IMR-90 (cell line): ENCODE measurements at regions not wholly inside any gene's neighbourhood (a gene's known extent, or its start where the extent isn't known, plus 50 kb on each side); places are given as distances from the start of the nearest gene placed in this dataset.

Source experiments
- ATAC-seq: fragments of 200-7000 bp; cut with Tn5 transposase; 2 replicates; pipeline ENCODE4 v1.9.1; 2020; ENCODE audit warnings: low read depth, mild to moderate bottlenecking, moderate library complexity
- BruUV-seq: library from RNA; stranded (reverse); fragments of 400-500 nt; replicated peaks from 2 replicates; lab custom pipeline; 2021; lab: Mats Ljungman, UMichigan
- CTCF ChIA-PET: fragments of 300-600 bp; formaldehyde crosslinking; extraction: SDS; loops from one replicate; lab custom pipeline; 2021; ENCODE audit warnings: antibody characterized with exemption; lab: Yijun Ruan, JAX
- POLR2A ChIA-PET: fragments of 300-600 bp; sonication (Branson Sonifier 250); formaldehyde crosslinking; loops from one replicate; lab custom pipeline; 2022; ENCODE audit warnings: antibody characterized with exemption; ENCODE audit not compliant: unreplicated experiment; lab: Charles Lee
- DNase-seq: peaks from one replicate; pipeline ENCODE4 v3.0.0; 2013
- H2AFZ ChIP-seq: replicated peaks from 2 replicates; pipeline ENCODE3; 2013; ENCODE audit warnings: low read length, mild to moderate bottlenecking; ENCODE audit not compliant: poor library complexity
- H2AK5ac ChIP-seq: 2 replicates; pipeline ENCODE4 v1.6.1; 2013; ENCODE audit warnings: low read depth, low read length, inconsistent platforms
- H2AK9ac ChIP-seq: replicated peaks from 2 replicates; pipeline ENCODE3; 2013; ENCODE audit warnings: mild to moderate bottlenecking, low read depth, low read length, moderate library complexity; ENCODE audit not compliant: poor library complexity
- H2BK120ac ChIP-seq: 2 replicates; pipeline ENCODE4 v1.6.1; 2013; ENCODE audit warnings: low read depth, low read length, inconsistent platforms
- H2BK15ac ChIP-seq: 3 replicates; pipeline ENCODE4 v1.6.1; 2013; ENCODE audit warnings: low read depth, low read length, inconsistent platforms
- H2BK20ac ChIP-seq: 2 replicates; pipeline ENCODE4 v1.6.1; 2013; ENCODE audit warnings: low read depth, mild to moderate bottlenecking, inconsistent platforms, low read length, moderate library complexity
- H2BK5ac ChIP-seq: 2 replicates; pipeline ENCODE4 v1.6.1; 2013; ENCODE audit warnings: mild to moderate bottlenecking, low read depth, low read length, inconsistent platforms; ENCODE audit not compliant: poor library complexity, severe bottlenecking
- H3K14ac ChIP-seq: replicated peaks from 2 replicates; pipeline ENCODE4 v1.6.1; 2013; ENCODE audit warnings: low read depth, low read length, inconsistent platforms
- H3K18ac ChIP-seq: 2 replicates; pipeline ENCODE4 v1.6.1; 2013; ENCODE audit warnings: low read depth, low read length, control low read depth
- H3K23ac ChIP-seq: 2 replicates; pipeline ENCODE4 v1.6.1; 2013; ENCODE audit warnings: low read depth, low read length, inconsistent platforms
- H3K27ac ChIP-seq: 2 replicates; pipeline ENCODE4 v1.5.1; 2013; ENCODE audit warnings: mild to moderate bottlenecking, control low read depth, low read length; ENCODE audit not compliant: insufficient read depth
- H3K27me3 ChIP-seq: 2 replicates; pipeline ENCODE4 v1.6.1; 2013; ENCODE audit warnings: low read length; ENCODE audit not compliant: control insufficient read depth, insufficient read depth
- H3K36me3 ChIP-seq: 2 replicates; pipeline ENCODE4 v1.6.1; 2013; ENCODE audit warnings: low read length, mixed read lengths; ENCODE audit not compliant: control insufficient read depth, insufficient read depth
- H3K4ac ChIP-seq: 2 replicates; pipeline ENCODE4 v1.6.1; 2013; ENCODE audit warnings: low read depth, low read length, inconsistent platforms
- H3K4me1 ChIP-seq: 2 replicates; pipeline ENCODE4 v1.6.1; 2013; ENCODE audit warnings: low read length, mixed read lengths; ENCODE audit not compliant: control insufficient read depth, insufficient read depth
- H3K4me2 ChIP-seq: 2 replicates; pipeline ENCODE4 v1.6.1; 2013; ENCODE audit warnings: low read depth, mild to moderate bottlenecking, control low read depth, low read length, moderate library complexity
- H3K4me3 ChIP-seq: 2 replicates; pipeline ENCODE4 v1.5.1; 2013; ENCODE audit warnings: low read depth, mild to moderate bottlenecking, control low read depth, low read length, moderate library complexity; ENCODE audit not compliant: insufficient read depth
- H3K56ac ChIP-seq: 2 replicates; pipeline ENCODE4 v1.6.1; 2013; ENCODE audit warnings: low read length, inconsistent platforms; ENCODE audit not compliant: insufficient read depth; ENCODE audit errors: extremely low read depth
- H3K79me1 ChIP-seq, 2 experiments: 2 replicates each; pipeline ENCODE4 v1.6.1; 2013; ENCODE audit warnings: low read length in 2 of 2, inconsistent platforms in 1 of 2, low read depth in 1 of 2
- H3K9ac ChIP-seq: 2 replicates; pipeline ENCODE4 v1.6.1; 2013; ENCODE audit warnings: low read depth, low read length, control low read depth
- H3K9me1 ChIP-seq: 2 replicates; pipeline ENCODE4 v1.6.1; 2013; ENCODE audit warnings: low read length, inconsistent platforms; ENCODE audit not compliant: insufficient read depth
- H3K9me3 ChIP-seq: 2 replicates; pipeline ENCODE4 v1.6.1; 2013; ENCODE audit warnings: low read length; ENCODE audit not compliant: control insufficient read depth, insufficient read depth
- H4K20me1 ChIP-seq: 2 replicates; pipeline ENCODE4 v1.6.1; 2013; ENCODE audit warnings: low read length, inconsistent platforms; ENCODE audit not compliant: insufficient read depth
- H4K5ac ChIP-seq: 2 replicates; pipeline ENCODE4 v1.6.1; 2013; ENCODE audit warnings: mild to moderate bottlenecking, low read depth, low read length, control low read depth
- H4K8ac ChIP-seq, 2 experiments: 2 replicates each; pipeline ENCODE4 v1.6.1; 2013; ENCODE audit warnings: low read depth in 2 of 2, low read length in 2 of 2, control low read depth in 1 of 2, inconsistent platforms in 1 of 2
- H4K91ac ChIP-seq: 2 replicates; pipeline ENCODE4 v1.6.1; 2013; ENCODE audit warnings: low read depth, low read length, inconsistent platforms; ENCODE audit not compliant: insufficient read depth
- BHLHE40 ChIP-seq: fragments of 150-350 bp; IDR thresholded peaks from 2 replicates; pipeline ENCODE4 v1.6.1; 2016; ENCODE audit warnings: mild to moderate bottlenecking, low read depth, low read length
- CEBPB ChIP-seq: IDR thresholded peaks from 2 replicates; pipeline ENCODE4 v1.6.1; 2012; ENCODE audit warnings: low read depth, low read length, improper control_type of control experiment
- CHD1 ChIP-seq: IDR thresholded peaks from 2 replicates; pipeline ENCODE4 v1.6.1; 2012; ENCODE audit warnings: low read depth, low read length, improper control_type of control experiment
- FOS ChIP-seq: fragments of 150-350 bp; IDR thresholded peaks from 2 replicates; pipeline ENCODE4 v1.6.1; 2016; ENCODE audit warnings: low read depth, low read length
- MAFK ChIP-seq: IDR thresholded peaks from 2 replicates; pipeline ENCODE4 v1.6.1; 2012; ENCODE audit warnings: low read depth, low read length, improper control_type of control experiment
- MAZ ChIP-seq: IDR thresholded peaks from 2 replicates; pipeline ENCODE4 v1.6.1; 2012; ENCODE audit warnings: low read depth, mild to moderate bottlenecking, low read length, improper control_type of control experiment, moderate library complexity, borderline replicate concordance
- MXI1 ChIP-seq: IDR thresholded peaks from 2 replicates; pipeline ENCODE4 v1.6.1; 2012; ENCODE audit warnings: low read depth, mild to moderate bottlenecking, low read length, moderate library complexity, borderline replicate concordance
- NFE2L2 ChIP-seq: fragments of 150-350 bp; IDR thresholded peaks from 2 replicates; pipeline ENCODE4 v1.6.1; 2016; ENCODE audit warnings: low read depth, mild to moderate bottlenecking, low read length
- POLR2A ChIP-seq: IDR thresholded peaks from 2 replicates; pipeline ENCODE4 v1.6.1; 2012; ENCODE audit warnings: mild to moderate bottlenecking, low read depth, low read length
- RAD21 ChIP-seq: IDR thresholded peaks from 2 replicates; pipeline ENCODE4 v1.6.1; 2012; ENCODE audit warnings: low read length, improper control_type of control experiment
- RCOR1 ChIP-seq: IDR thresholded peaks from 2 replicates; pipeline ENCODE4 v1.6.1; 2012; ENCODE audit warnings: mild to moderate bottlenecking, low read length, improper control_type of control experiment; ENCODE audit not compliant: insufficient replicate concordance
- RFX5 ChIP-seq: IDR thresholded peaks from 2 replicates; pipeline ENCODE4 v1.8.0; 2012; ENCODE audit warnings: low read depth, mild to moderate bottlenecking, low read length, moderate library complexity
- SMC3 ChIP-seq: fragments of 150-350 bp; IDR thresholded peaks from 2 replicates; pipeline ENCODE4 v1.6.1; 2016; ENCODE audit warnings: low read depth, mild to moderate bottlenecking, antibody characterized with exemption, low read length, moderate library complexity
- WGBS, 2 experiments: methylation state at CpG; one replicate each; pipeline versions ENCODE4 v1.1.5 to v1.1.7; 2013; ENCODE audit warnings: missing lambda C conversion rate in 2 of 2; ENCODE audit not compliant: insufficient read length in 1 of 2; ENCODE audit errors: extremely low coverage in 2 of 2; 5-methylcytosine and 5-hydroxymethylcytosine counted together
- dilution Hi-C: fragments of 300-500 bp; cut with HindIII; formaldehyde crosslinking; loops from one replicate; pipeline ENCODE4 v1.14.3; 2018; ENCODE audit warnings: low sequenced_read_pairs; ENCODE audit not compliant: unreplicated experiment
- in situ Hi-C: fragments of 300-500 bp; cut with MboI; formaldehyde crosslinking; loops from 3 replicates; pipeline ENCODE4 v1.14.3; 2019; ENCODE audit warnings: low sequenced_read_pairs, inconsistent platforms, mixed read lengths
- intact Hi-C: fragments of 100-400 bp; cut with micrococcal nuclease; formaldehyde crosslinking; loops from 2 replicates; pipeline ENCODE4 v1.10.0; 2022
- TF ChIP-seq, protein P1 (sequence below): fragments of 150-350 bp; IDR thresholded peaks from 2 replicates; pipeline ENCODE4 v1.6.1; 2017; ENCODE audit warnings: mild to moderate bottlenecking, antibody characterized with exemption, low read length, low read depth
- TF ChIP-seq, protein P2 (sequence below): conservative IDR thresholded peaks from 2 replicates; pipeline ENCODE4 v1.5.1; 2012; ENCODE audit warnings: mild to moderate bottlenecking, low read depth, low read length, improper control_type of control experiment
- TF ChIP-seq, protein P3 (sequence below): fragments of 150-350 bp; IDR thresholded peaks from 2 replicates; pipeline ENCODE4 v1.6.1; 2016; ENCODE audit warnings: low read depth, mild to moderate bottlenecking, low read length, moderate library complexity, borderline replicate concordance

DNA sequence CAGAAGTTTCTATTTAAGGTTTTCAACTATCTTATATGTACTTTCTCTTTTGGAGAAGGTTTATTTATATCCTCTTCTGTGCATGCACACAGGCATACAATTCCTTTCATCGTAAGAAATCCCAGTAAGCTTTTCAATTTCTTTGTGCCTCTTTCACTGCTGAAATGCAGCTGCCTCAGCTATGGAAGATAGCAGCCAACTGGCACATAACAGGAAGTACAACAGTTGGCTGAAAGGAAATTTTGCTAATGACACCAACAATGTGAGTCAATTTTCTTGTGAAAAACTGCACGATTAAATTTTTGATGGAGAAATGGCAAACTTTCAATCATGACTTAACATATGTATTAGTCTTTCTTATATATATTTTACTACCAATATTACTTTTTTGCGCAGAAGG is 74.5 kb upstream of the PAQR3 start:
- Histone ChIP-seq H3K27me3 (no peaks in the 10 kb centered on the region), H2BK5ac (no peak overlapping the region), H3K4me2 (no peak overlapping the region), H3K18ac (no peak overlapping the region), H3K4ac (no peak overlapping the region), H3K4me3 (no peak overlapping the region), H3K14ac (no peak overlapping the region), H3K23ac (no peak overlapping the region), H4K5ac (no peak overlapping the region), H4K8ac (no peak overlapping the region), H4K20me1 (no peaks in the 10 kb centered on the region), H2AK9ac (no peak overlapping the region), H2BK20ac (no peak overlapping the region), H3K9me3 (no peaks in the 10 kb centered on the region), H3K36me3 (no peaks in the 10 kb centered on the region), H3K4me1 (no peaks in the 10 kb centered on the region), H3K9me1 (no peaks in the 10 kb centered on the region), H4K91ac (no peak overlapping the region), H2AFZ (no peak overlapping the region), H2AK5ac (no peak overlapping the region), H3K79me1 (no peaks in the 10 kb centered on the region), H2BK15ac (no peak overlapping the region), H3K27ac (no peak overlapping the region), H2BK120ac (no peak overlapping the region), H3K9ac (no peak overlapping the region), H3K56ac (no peak overlapping the region)
- CTCF ChIA-PET, result no interaction called here
- no CpG with 5 or more reads among the region's 3 CpGs for WGBS, 2 experiments
- DNase-seq, result no peak
- no TSS peak for BruUV-seq
- dilution Hi-C loops, result no loop called here
- intact Hi-C loops, result no loop called here
- POLR2A ChIA-PET, result no interaction called here
- in situ Hi-C loops, result no loop called here
- TF ChIP-seq POLR2A (no peak), RAD21 (no peak), MXI1 (no peak), CEBPB (no peak), NFE2L2 (no peak), BHLHE40 (no peak), MAFK (no peak), SMC3 (no peak), RFX5 (no peak), CHD1 (no peak), RCOR1 (no peak), MAZ (no peak), FOS (no peak)
- TF ChIP-seq, protein P1, sequence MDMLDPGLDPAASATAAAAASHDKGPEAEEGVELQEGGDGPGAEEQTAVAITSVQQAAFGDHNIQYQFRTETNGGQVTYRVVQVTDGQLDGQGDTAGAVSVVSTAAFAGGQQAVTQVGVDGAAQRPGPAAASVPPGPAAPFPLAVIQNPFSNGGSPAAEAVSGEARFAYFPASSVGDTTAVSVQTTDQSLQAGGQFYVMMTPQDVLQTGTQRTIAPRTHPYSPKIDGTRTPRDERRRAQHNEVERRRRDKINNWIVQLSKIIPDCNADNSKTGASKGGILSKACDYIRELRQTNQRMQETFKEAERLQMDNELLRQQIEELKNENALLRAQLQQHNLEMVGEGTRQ, result no peak
- TF ChIP-seq, protein P2, sequence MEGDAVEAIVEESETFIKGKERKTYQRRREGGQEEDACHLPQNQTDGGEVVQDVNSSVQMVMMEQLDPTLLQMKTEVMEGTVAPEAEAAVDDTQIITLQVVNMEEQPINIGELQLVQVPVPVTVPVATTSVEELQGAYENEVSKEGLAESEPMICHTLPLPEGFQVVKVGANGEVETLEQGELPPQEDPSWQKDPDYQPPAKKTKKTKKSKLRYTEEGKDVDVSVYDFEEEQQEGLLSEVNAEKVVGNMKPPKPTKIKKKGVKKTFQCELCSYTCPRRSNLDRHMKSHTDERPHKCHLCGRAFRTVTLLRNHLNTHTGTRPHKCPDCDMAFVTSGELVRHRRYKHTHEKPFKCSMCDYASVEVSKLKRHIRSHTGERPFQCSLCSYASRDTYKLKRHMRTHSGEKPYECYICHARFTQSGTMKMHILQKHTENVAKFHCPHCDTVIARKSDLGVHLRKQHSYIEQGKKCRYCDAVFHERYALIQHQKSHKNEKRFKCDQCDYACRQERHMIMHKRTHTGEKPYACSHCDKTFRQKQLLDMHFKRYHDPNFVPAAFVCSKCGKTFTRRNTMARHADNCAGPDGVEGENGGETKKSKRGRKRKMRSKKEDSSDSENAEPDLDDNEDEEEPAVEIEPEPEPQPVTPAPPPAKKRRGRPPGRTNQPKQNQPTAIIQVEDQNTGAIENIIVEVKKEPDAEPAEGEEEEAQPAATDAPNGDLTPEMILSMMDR, result no peak
- TF ChIP-seq, protein P3, sequence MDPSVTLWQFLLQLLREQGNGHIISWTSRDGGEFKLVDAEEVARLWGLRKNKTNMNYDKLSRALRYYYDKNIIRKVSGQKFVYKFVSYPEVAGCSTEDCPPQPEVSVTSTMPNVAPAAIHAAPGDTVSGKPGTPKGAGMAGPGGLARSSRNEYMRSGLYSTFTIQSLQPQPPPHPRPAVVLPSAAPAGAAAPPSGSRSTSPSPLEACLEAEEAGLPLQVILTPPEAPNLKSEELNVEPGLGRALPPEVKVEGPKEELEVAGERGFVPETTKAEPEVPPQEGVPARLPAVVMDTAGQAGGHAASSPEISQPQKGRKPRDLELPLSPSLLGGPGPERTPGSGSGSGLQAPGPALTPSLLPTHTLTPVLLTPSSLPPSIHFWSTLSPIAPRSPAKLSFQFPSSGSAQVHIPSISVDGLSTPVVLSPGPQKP, result no peak
- no peak for ATAC-seq
